GM12892 (cell line): ENCODE measurements at regions not wholly inside any gene's neighbourhood (a gene's known extent, or its start where the extent isn't known, plus 50 kb on each side); places are given as distances from the start of the nearest gene placed in this dataset.

Source experiments
- POLR2AphosphoS5 ChIP-seq: IDR thresholded peaks from 2 replicates; pipeline ENCODE4 v1.6.1; 2011; ENCODE audit warnings: low read depth, low read length, control low read depth
- TAF1 ChIP-seq: IDR thresholded peaks from 2 replicates; pipeline ENCODE4 v1.6.1; 2011; ENCODE audit warnings: low read depth, mild to moderate bottlenecking, control low read depth, low read length, borderline replicate concordance

GRCh38 chr10:128557149-128557710 lies 431.0 kb upstream of the MKI67 start:
- TF ChIP-seq TAF1 (no peak), POLR2AphosphoS5 (no peak)
